ENCODE measurements at regions not wholly inside any gene's neighbourhood (a gene's known extent, or its start where the extent isn't known, plus 50 kb on each side); places are given as distances from the start of the nearest gene placed in this dataset.
A peak's percentile ranks its signal among the peaks of the same experiment; 100 is the strongest.

DNA sequence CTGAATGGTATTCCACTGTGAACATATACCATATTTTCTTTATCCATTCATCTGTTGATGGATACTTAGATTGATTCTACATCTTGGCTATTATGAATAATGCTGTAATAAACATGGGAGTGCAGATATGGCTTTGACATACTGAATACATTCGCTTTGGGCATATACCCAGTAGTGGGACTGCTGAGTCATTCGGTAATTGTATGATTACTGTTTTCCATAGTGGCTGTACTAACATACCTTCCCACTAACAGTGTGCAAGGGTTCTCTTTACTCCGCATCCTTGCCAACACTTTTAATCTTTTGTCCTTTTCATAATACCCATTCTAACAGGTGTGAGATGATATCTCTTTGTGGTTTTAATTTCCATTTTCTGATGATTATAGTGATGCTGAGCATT, 98.2 kb upstream of the ESR1 start:
- no peak overlapping the region for H3K27ac ChIP-seq (ENCODE audit: insufficient read depth in 1 of 2, low read depth in 1 of 2, low read length in 2 of 2, poor library complexity in 1 of 2, severe bottlenecking in 2 of 2)
- WGBS (ENCODE audit: insufficient coverage): no CpG with 5 or more reads among the region's 3 CpGs
- ChIA-PET POLR2A (no interaction called here), CTCF (no interaction called here)
- no peak for DNase-seq
- no peaks in the 10 kb centered on the region for H3K27me3 ChIP-seq (replicated peaks in 2 of 5; ENCODE audit: control insufficient read depth in 4 of 5, insufficient read depth in 5 of 5, low read length in 4 of 5)
- peaks cover 0 to 2% (median 0%) of the 10 kb centered on the region in 5 experiments for H3K9me3 ChIP-seq (ENCODE audit: control extremely low read depth in 1 of 5, control insufficient read depth in 4 of 5, insufficient read depth in 2 of 5, low read depth in 1 of 5, low read length in 4 of 5)
- H3K36me3 ChIP-seq (ENCODE audit: control insufficient read depth in 4 of 4, insufficient read depth in 4 of 4, low read length in 3 of 4): no peaks in the 10 kb centered on the region
- peaks cover 0 to 7% (median 6%) of the 10 kb centered on the region in 4 experiments for H3K4me1 ChIP-seq (ENCODE audit: control extremely low read depth in 1 of 4, control insufficient read depth in 4 of 4, insufficient read depth in 4 of 4, low read length in 3 of 4)
- no peak overlapping the region for H3K4me3 ChIP-seq (ENCODE audit: control insufficient read depth in 1 of 7, extremely low read depth in 1 of 7, insufficient read depth in 4 of 7, low read depth in 2 of 7, low read length in 6 of 7)

- Histone ChIP-seq H3K4me3 (ENCODE audit: control insufficient read depth in 1 of 7, extremely low read depth in 1 of 7, insufficient read depth in 4 of 7, low read depth in 2 of 7, low read length in 6 of 7) (peak overlapping the region in 1 of 7 experiments; percentile 5), H3K27ac (ENCODE audit: insufficient read depth in 1 of 2, low read depth in 1 of 2, low read length in 2 of 2, poor library complexity in 1 of 2, severe bottlenecking in 2 of 2) (no peak overlapping the region), H3K36me3 (ENCODE audit: control insufficient read depth in 4 of 4, insufficient read depth in 4 of 4, low read length in 3 of 4) (no peaks in the 10 kb centered on the region), H3K4me1 (ENCODE audit: control extremely low read depth in 1 of 4, control insufficient read depth in 4 of 4, insufficient read depth in 4 of 4, low read length in 3 of 4) (peaks cover 0 to 9% (median 3%) of the 10 kb centered on the region in 4 experiments), H3K9me3 (ENCODE audit: control extremely low read depth in 1 of 5, control insufficient read depth in 4 of 5, insufficient read depth in 2 of 5, low read depth in 1 of 5, low read length in 4 of 5) (peaks cover 0 to 2% (median 0%) of the 10 kb centered on the region in 5 experiments), H3K27me3 (replicated peaks in 2 of 5; ENCODE audit: control insufficient read depth in 4 of 5, insufficient read depth in 5 of 5, low read length in 4 of 5) (no peaks in the 10 kb centered on the region)
- CTCF ChIA-PET: no interaction called here
- DNase-seq: peak in 2 of 3 donors; percentile 4 to 24
- POLR2A ChIA-PET: no interaction called here
- WGBS (ENCODE audit: insufficient coverage): 63% methylated on average over 5 of the region's 5 CpGs
Measured at GRCh38 chr6:151716526-151716932, 91.0 kb upstream of the ESR1 start.

DNA sequence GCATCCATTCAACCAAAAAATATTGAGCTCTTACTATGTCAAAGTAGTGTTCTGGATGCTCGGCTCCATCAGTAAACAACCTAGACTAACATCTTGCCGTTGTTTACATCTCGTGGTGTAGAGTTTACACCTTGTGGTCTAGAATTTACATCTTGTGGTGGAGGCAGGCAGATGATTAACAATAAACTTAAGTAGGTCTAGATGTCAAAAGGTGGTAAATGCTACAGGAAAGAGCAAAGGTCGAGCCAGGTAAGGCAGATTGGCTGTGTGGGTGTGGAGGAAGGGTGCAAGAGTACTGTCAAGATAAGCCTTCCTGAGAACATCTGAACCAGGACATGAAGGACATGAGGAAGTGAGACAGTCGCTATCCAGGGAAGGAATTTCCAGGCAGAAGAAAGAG, 88.4 kb upstream of the ESR1 start:
- Histone ChIP-seq H3K9me3 (ENCODE audit: control extremely low read depth in 1 of 5, control insufficient read depth in 4 of 5, insufficient read depth in 2 of 5, low read depth in 1 of 5, low read length in 4 of 5) (no peaks in the 10 kb centered on the region), H3K27ac (ENCODE audit: insufficient read depth in 1 of 2, low read depth in 1 of 2, low read length in 2 of 2, poor library complexity in 1 of 2, severe bottlenecking in 2 of 2) (no peak overlapping the region), H3K36me3 (ENCODE audit: control insufficient read depth in 4 of 4, insufficient read depth in 4 of 4, low read length in 3 of 4) (no peaks in the 10 kb centered on the region), H3K4me1 (ENCODE audit: control extremely low read depth in 1 of 4, control insufficient read depth in 4 of 4, insufficient read depth in 4 of 4, low read length in 3 of 4) (peaks cover 3 to 22% (median 9%) of the 10 kb centered on the region in 4 experiments), H3K27me3 (replicated peaks in 2 of 5; ENCODE audit: control insufficient read depth in 4 of 5, insufficient read depth in 5 of 5, low read length in 4 of 5) (no peaks in the 10 kb centered on the region), H3K4me3 (ENCODE audit: control insufficient read depth in 1 of 7, extremely low read depth in 1 of 7, insufficient read depth in 4 of 7, low read depth in 2 of 7, low read length in 6 of 7) (no peak overlapping the region)
- no peak for DNase-seq
- 98% methylated on average over 5 of the region's 5 CpGs for WGBS (ENCODE audit: insufficient coverage)
- ChIA-PET POLR2A (no interaction called here), CTCF (interaction anchor here (0.9 kb wide), 1 partner anchor 14 kb away, joined by 3 read pairs; no protein-coding TSS in a partner anchor)

DNA sequence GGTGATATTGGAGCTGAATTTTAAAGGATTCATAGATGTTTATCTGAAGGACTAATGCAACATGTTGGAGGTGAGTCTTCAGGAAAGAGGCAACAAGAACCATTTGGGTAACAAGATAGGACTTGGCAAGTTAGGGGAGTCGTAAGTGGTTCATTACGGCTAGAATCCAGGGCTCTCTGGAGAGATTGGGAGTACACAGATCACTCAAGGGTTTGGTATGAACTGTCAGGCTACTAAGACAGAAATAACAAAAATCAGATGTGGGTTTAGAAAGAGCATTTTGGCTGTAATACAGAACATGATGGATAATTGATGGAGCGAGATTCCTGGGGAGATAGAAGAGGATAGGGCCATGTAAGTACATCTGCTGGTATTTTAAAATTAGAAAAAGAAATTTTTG, 86.3 kb upstream of the ESR1 start:
- Histone ChIP-seq H3K4me3 (ENCODE audit: control insufficient read depth in 1 of 7, extremely low read depth in 1 of 7, insufficient read depth in 4 of 7, low read depth in 2 of 7, low read length in 6 of 7) (no peak overlapping the region), H3K27me3 (replicated peaks in 2 of 5; ENCODE audit: control insufficient read depth in 4 of 5, insufficient read depth in 5 of 5, low read length in 4 of 5) (no peaks in the 10 kb centered on the region), H3K36me3 (ENCODE audit: control insufficient read depth in 4 of 4, insufficient read depth in 4 of 4, low read length in 3 of 4) (no peaks in the 10 kb centered on the region), H3K4me1 (ENCODE audit: control extremely low read depth in 1 of 4, control insufficient read depth in 4 of 4, insufficient read depth in 4 of 4, low read length in 3 of 4) (peaks cover 3 to 20% (median 9%) of the 10 kb centered on the region in 4 experiments), H3K9me3 (ENCODE audit: control extremely low read depth in 1 of 5, control insufficient read depth in 4 of 5, insufficient read depth in 2 of 5, low read depth in 1 of 5, low read length in 4 of 5) (no peaks in the 10 kb centered on the region), H3K27ac (ENCODE audit: insufficient read depth in 1 of 2, low read depth in 1 of 2, low read length in 2 of 2, poor library complexity in 1 of 2, severe bottlenecking in 2 of 2) (no peak overlapping the region)
- CTCF ChIA-PET: no interaction called here
- no peak for DNase-seq
- POLR2A ChIA-PET: no interaction called here
- WGBS (ENCODE audit: insufficient coverage): 95% methylated on average over 3 of the region's 3 CpGs

DNA sequence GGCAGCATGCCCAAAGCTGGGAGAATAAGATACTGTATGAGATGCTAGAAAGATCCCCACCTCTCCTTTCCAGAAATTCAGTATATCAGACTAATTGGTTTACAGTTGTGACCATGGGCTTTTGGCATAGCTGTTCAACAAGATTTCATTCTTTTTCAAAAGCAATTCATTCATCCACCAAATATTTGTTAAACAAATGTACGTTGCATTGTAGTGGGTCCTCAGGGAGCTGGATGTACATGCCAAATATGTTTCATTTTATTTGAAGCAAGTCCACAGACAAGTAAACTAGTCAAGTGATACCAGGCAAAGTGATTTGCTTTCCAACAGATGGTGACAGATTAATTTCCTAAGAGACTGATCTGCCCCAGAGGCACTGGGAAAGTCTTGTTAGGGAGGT, 85.8 kb upstream of the ESR1 start:
- Histone ChIP-seq H3K27me3 (replicated peaks in 2 of 5; ENCODE audit: control insufficient read depth in 4 of 5, insufficient read depth in 5 of 5, low read length in 4 of 5) (no peaks in the 10 kb centered on the region), H3K4me3 (ENCODE audit: control insufficient read depth in 1 of 7, extremely low read depth in 1 of 7, insufficient read depth in 4 of 7, low read depth in 2 of 7, low read length in 6 of 7) (no peak overlapping the region), H3K36me3 (ENCODE audit: control insufficient read depth in 4 of 4, insufficient read depth in 4 of 4, low read length in 3 of 4) (no peaks in the 10 kb centered on the region), H3K27ac (ENCODE audit: insufficient read depth in 1 of 2, low read depth in 1 of 2, low read length in 2 of 2, poor library complexity in 1 of 2, severe bottlenecking in 2 of 2) (no peak overlapping the region), H3K4me1 (ENCODE audit: control extremely low read depth in 1 of 4, control insufficient read depth in 4 of 4, insufficient read depth in 4 of 4, low read length in 3 of 4) (peaks cover under 1 to 14% (median 7%) of the 10 kb centered on the region in 4 experiments), H3K9me3 (ENCODE audit: control extremely low read depth in 1 of 5, control insufficient read depth in 4 of 5, insufficient read depth in 2 of 5, low read depth in 1 of 5, low read length in 4 of 5) (no peaks in the 10 kb centered on the region)
- POLR2A ChIA-PET: no interaction called here
- WGBS (ENCODE audit: insufficient coverage): 90% methylated on average over 1 of the region's 1 CpG
- CTCF ChIA-PET: no interaction called here
- no peak for DNase-seq

DNA sequence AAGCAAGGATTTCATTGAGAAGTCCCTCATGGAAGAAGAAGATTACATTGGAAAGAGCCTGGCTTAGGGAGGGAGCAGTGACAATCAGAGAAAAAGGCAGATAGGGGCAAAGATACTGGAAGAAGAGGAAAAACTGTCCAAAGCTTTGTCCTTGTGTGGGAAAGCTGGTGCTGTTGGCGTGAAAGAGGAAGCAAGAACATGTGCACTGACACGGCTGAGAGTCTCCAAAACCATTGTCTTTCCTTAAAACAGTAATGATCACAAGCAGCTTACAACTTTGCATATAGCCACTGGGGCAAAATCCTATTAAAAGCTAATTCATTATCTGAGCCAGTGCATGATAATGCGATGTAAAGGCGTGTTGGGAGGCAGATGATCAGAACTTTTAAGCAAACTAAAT, 85.1 kb upstream of the ESR1 start:
- peak in 2 of 3 donors; percentile 25 to 30 for DNase-seq
- CTCF ChIA-PET: no interaction called here
- no peaks in the 10 kb centered on the region for H3K9me3 ChIP-seq (ENCODE audit: control extremely low read depth in 1 of 5, control insufficient read depth in 4 of 5, insufficient read depth in 2 of 5, low read depth in 1 of 5, low read length in 4 of 5)
- POLR2A ChIA-PET: no interaction called here
- H3K27ac ChIP-seq (ENCODE audit: insufficient read depth in 1 of 2, low read depth in 1 of 2, low read length in 2 of 2, poor library complexity in 1 of 2, severe bottlenecking in 2 of 2): no peak overlapping the region
- H3K27me3 ChIP-seq (replicated peaks in 2 of 5; ENCODE audit: control insufficient read depth in 4 of 5, insufficient read depth in 5 of 5, low read length in 4 of 5): no peaks in the 10 kb centered on the region
- peaks cover 0 to 13% (median 7%) of the 10 kb centered on the region in 4 experiments for H3K4me1 ChIP-seq (ENCODE audit: control extremely low read depth in 1 of 4, control insufficient read depth in 4 of 4, insufficient read depth in 4 of 4, low read length in 3 of 4)
- no peaks in the 10 kb centered on the region for H3K36me3 ChIP-seq (ENCODE audit: control insufficient read depth in 4 of 4, insufficient read depth in 4 of 4, low read length in 3 of 4)
- H3K4me3 ChIP-seq (ENCODE audit: control insufficient read depth in 1 of 7, extremely low read depth in 1 of 7, insufficient read depth in 4 of 7, low read depth in 2 of 7, low read length in 6 of 7): no peak overlapping the region
- WGBS (ENCODE audit: insufficient coverage): 50% methylated on average over 2 of the region's 4 CpGs

DNA sequence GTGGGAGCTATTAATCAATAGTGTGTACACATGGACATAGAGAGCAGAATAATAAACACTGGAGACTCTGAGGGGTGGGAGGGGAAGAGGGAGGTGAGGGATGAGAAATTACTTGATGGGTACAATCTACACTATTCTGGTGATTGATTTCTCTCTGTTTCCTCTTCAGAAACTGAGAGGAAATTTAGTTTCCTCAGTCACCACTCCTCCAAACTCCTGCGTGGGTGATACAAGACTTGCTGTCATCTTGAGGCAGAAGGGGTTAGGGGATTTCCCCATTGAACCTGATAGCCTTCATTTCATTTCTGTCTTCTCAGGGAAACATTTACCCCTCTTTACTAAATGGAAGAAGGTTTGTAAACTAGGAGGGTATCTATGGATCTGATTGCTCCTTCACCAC, 84.3 kb upstream of the ESR1 start:
- POLR2A ChIA-PET: no interaction called here
- DNase-seq: peak in 2 of 3 donors; percentile 57 to 72
- CTCF ChIA-PET: no interaction called here

More for the DNA sequence above, 84.3 kb upstream of the ESR1 start:
- Histone ChIP-seq H3K4me1 (ENCODE audit: control extremely low read depth in 1 of 4, control insufficient read depth in 4 of 4, insufficient read depth in 4 of 4, low read length in 3 of 4) (peaks cover 0 to 13% (median 7%) of the 10 kb centered on the region in 4 experiments), H3K36me3 (ENCODE audit: control insufficient read depth in 4 of 4, insufficient read depth in 4 of 4, low read length in 3 of 4) (no peaks in the 10 kb centered on the region), H3K27ac (ENCODE audit: insufficient read depth in 1 of 2, low read depth in 1 of 2, low read length in 2 of 2, poor library complexity in 1 of 2, severe bottlenecking in 2 of 2) (no peak overlapping the region), H3K27me3 (replicated peaks in 2 of 5; ENCODE audit: control insufficient read depth in 4 of 5, insufficient read depth in 5 of 5, low read length in 4 of 5) (no peaks in the 10 kb centered on the region), H3K9me3 (ENCODE audit: control extremely low read depth in 1 of 5, control insufficient read depth in 4 of 5, insufficient read depth in 2 of 5, low read depth in 1 of 5, low read length in 4 of 5) (no peaks in the 10 kb centered on the region), H3K4me3 (ENCODE audit: control insufficient read depth in 1 of 7, extremely low read depth in 1 of 7, insufficient read depth in 4 of 7, low read depth in 2 of 7, low read length in 6 of 7) (no peak overlapping the region)
- WGBS (ENCODE audit: insufficient coverage): no CpG with 5 or more reads among the region's 1 CpG

Data from common myeloid progenitor, CD34-positive (primary cell).